ENCODE measurements at regions not wholly inside any gene's neighbourhood (a gene's known extent, or its start where the extent isn't known, plus 50 kb on each side); places are given as distances from the start of the nearest gene placed in this dataset.
A peak's percentile ranks its signal among the peaks of the same experiment; 100 is the strongest.

GRCh38 chr13:88637935-88638334, 966.8 kb downstream of the SLITRK5 start:
- H3K27me3 ChIP-seq (ENCODE audit: insufficient read depth, low read length) = no peaks in the 10 kb centered on the region
- H3K4me2 ChIP-seq (ENCODE audit: insufficient read depth, low read length) = no peak overlapping the region
- no peak for DNase-seq (ENCODE audit: insufficient read length, low spot score, missing footprints)
- TF ChIP-seq CTCF (IDR thresholded peaks at IDR 0.05; ENCODE audit: extremely low read depth, low read depth, low read length) = no peak
- H3K9me3 ChIP-seq (ENCODE audit: low read depth, low read length) = no peaks in the 10 kb centered on the region
- no peak overlapping the region for H3K27ac ChIP-seq (ENCODE audit: low read depth, low read length)
- H4K20me1 ChIP-seq (ENCODE audit: insufficient read depth, low read length) = no peaks in the 10 kb centered on the region
- no peak overlapping the region for H3K4me3 ChIP-seq (ENCODE audit: insufficient read depth, low read length)
- no peaks in the 10 kb centered on the region for H3K36me3 ChIP-seq (ENCODE audit: insufficient read depth, low read length)
- H3K4me1 ChIP-seq (ENCODE audit: insufficient read depth, low read length) = no peaks in the 10 kb centered on the region
- H2AFZ ChIP-seq (ENCODE audit: low read length) = no peak overlapping the region
- no peaks in the 10 kb centered on the region for H3K79me2 ChIP-seq (ENCODE audit: insufficient read depth, low read length)

GRCh38 chr13:88643233-88643632, 972.1 kb downstream of the SLITRK5 start:
- H3K4me2 ChIP-seq (ENCODE audit: insufficient read depth, low read length) = no peak overlapping the region
- H4K20me1 ChIP-seq (ENCODE audit: insufficient read depth, low read length) = no peaks in the 10 kb centered on the region
- no peaks in the 10 kb centered on the region for H3K79me2 ChIP-seq (ENCODE audit: insufficient read depth, low read length)
- H3K36me3 ChIP-seq (ENCODE audit: insufficient read depth, low read length) = no peaks in the 10 kb centered on the region
- H3K9me3 ChIP-seq (ENCODE audit: low read depth, low read length) = peaks cover 2% of the 10 kb centered on the region
- TF ChIP-seq CTCF (IDR thresholded peaks at IDR 0.05; ENCODE audit: extremely low read depth, low read depth, low read length) = no peak
- no peaks in the 10 kb centered on the region for H3K27me3 ChIP-seq (ENCODE audit: insufficient read depth, low read length)
- H3K4me1 ChIP-seq (ENCODE audit: insufficient read depth, low read length) = no peaks in the 10 kb centered on the region
- H3K27ac ChIP-seq (ENCODE audit: low read depth, low read length) = no peak overlapping the region
- DNase-seq (ENCODE audit: insufficient read length, low spot score, missing footprints) = no peak
- H3K4me3 ChIP-seq (ENCODE audit: insufficient read depth, low read length) = no peak overlapping the region
- no peak overlapping the region for H2AFZ ChIP-seq (ENCODE audit: low read length)

GRCh38 chr13:88648598-88649373, 977.6 kb downstream of the SLITRK5 start:
- no peaks in the 10 kb centered on the region for H3K4me1 ChIP-seq (ENCODE audit: insufficient read depth, low read length)
- no peaks in the 10 kb centered on the region for H3K36me3 ChIP-seq (ENCODE audit: insufficient read depth, low read length)
- no peak for TF ChIP-seq CTCF (IDR thresholded peaks at IDR 0.05; ENCODE audit: extremely low read depth, low read depth, low read length)
- H3K27me3 ChIP-seq (ENCODE audit: insufficient read depth, low read length) = no peaks in the 10 kb centered on the region
- H3K9me3 ChIP-seq (ENCODE audit: low read depth, low read length) = no peaks in the 10 kb centered on the region
- no peaks in the 10 kb centered on the region for H3K79me2 ChIP-seq (ENCODE audit: insufficient read depth, low read length)
- no peak for DNase-seq (ENCODE audit: insufficient read length, low spot score, missing footprints)
- H3K4me3 ChIP-seq (ENCODE audit: insufficient read depth, low read length) = no peak overlapping the region
- no peak overlapping the region for H3K4me2 ChIP-seq (ENCODE audit: insufficient read depth, low read length)
- no peaks in the 10 kb centered on the region for H4K20me1 ChIP-seq (ENCODE audit: insufficient read depth, low read length)
- H2AFZ ChIP-seq (ENCODE audit: low read length) = no peak overlapping the region
- H3K27ac ChIP-seq (ENCODE audit: low read depth, low read length) = no peak overlapping the region

GRCh38 chr13:88649855-88650254, 978.7 kb downstream of the SLITRK5 start:
- no peak for TF ChIP-seq CTCF (IDR thresholded peaks at IDR 0.05; ENCODE audit: extremely low read depth, low read depth, low read length)
- no peaks in the 10 kb centered on the region for H3K79me2 ChIP-seq (ENCODE audit: insufficient read depth, low read length)
- no peak overlapping the region for H3K4me3 ChIP-seq (ENCODE audit: insufficient read depth, low read length)
- no peaks in the 10 kb centered on the region for H4K20me1 ChIP-seq (ENCODE audit: insufficient read depth, low read length)
- no peak overlapping the region for H2AFZ ChIP-seq (ENCODE audit: low read length)
- no peaks in the 10 kb centered on the region for H3K27me3 ChIP-seq (ENCODE audit: insufficient read depth, low read length)
- no peaks in the 10 kb centered on the region for H3K9me3 ChIP-seq (ENCODE audit: low read depth, low read length)
- H3K27ac ChIP-seq (ENCODE audit: low read depth, low read length) = no peak overlapping the region
- peak; percentile 5 for DNase-seq (ENCODE audit: insufficient read length, low spot score, missing footprints)
- H3K4me1 ChIP-seq (ENCODE audit: insufficient read depth, low read length) = no peaks in the 10 kb centered on the region
- no peak overlapping the region for H3K4me2 ChIP-seq (ENCODE audit: insufficient read depth, low read length)
- H3K36me3 ChIP-seq (ENCODE audit: insufficient read depth, low read length) = no peaks in the 10 kb centered on the region

All from osteoblast (primary cell).